OCI-LY1 (cell line): ENCODE measurements at regions not wholly inside any gene's neighbourhood (a gene's known extent, or its start where the extent isn't known, plus 50 kb on each side); places are given as distances from the start of the nearest gene placed in this dataset.

Experiments used
- H2AFZ ChIP-seq: fragments of 200-600 bp; sonication (generic), shearing (Covaris generic); 2 replicates; pipeline ENCODE4 v1.6.0; 2014; ENCODE audit warnings: antibody characterized with exemption, mild to moderate bottlenecking, low read length
- H3F3A ChIP-seq: fragments of 200-600 bp; sonication (generic), shearing (Covaris generic); 2 replicates; pipeline ENCODE4 v1.6.0; 2014; ENCODE audit warnings: mild to moderate bottlenecking, antibody characterized with exemption, low read length, moderate library complexity; ENCODE audit not compliant: insufficient read depth
- H3K27ac ChIP-seq: fragments of 200-600 bp; sonication (generic); 2 replicates; pipeline ENCODE4 v1.5.1; 2014; ENCODE audit warnings: low read length, mixed run types, mild to moderate bottlenecking, low read depth; ENCODE audit not compliant: poor library complexity, severe bottlenecking
- H3K27me3 ChIP-seq: fragments of 200-600 bp; sonication (generic); 2 replicates; pipeline ENCODE4 v1.6.0; 2014; ENCODE audit warnings: antibody characterized with exemption, mild to moderate bottlenecking, low read length, moderate library complexity; ENCODE audit not compliant: insufficient read depth
- H3K36me3 ChIP-seq: fragments of 200-600 bp; sonication (generic); 2 replicates; pipeline ENCODE4 v1.6.1; 2014; ENCODE audit warnings: mild to moderate bottlenecking, antibody characterized with exemption, low read length, moderate library complexity, mixed read lengths; ENCODE audit not compliant: insufficient read depth
- H3K4me1 ChIP-seq: fragments of 200-600 bp; sonication (generic); 2 replicates; pipeline ENCODE4 v1.5.1; 2014; ENCODE audit warnings: mild to moderate bottlenecking, low read length, moderate library complexity; ENCODE audit not compliant: insufficient read depth, severe bottlenecking
- H3K4me2 ChIP-seq: fragments of 200-600 bp; sonication (generic), shearing (Covaris generic); 2 replicates; pipeline ENCODE4 v1.6.1; 2014; ENCODE audit warnings: low read length
- H3K4me3 ChIP-seq: fragments of 200-600 bp; sonication (generic); 2 replicates; pipeline ENCODE4 v1.5.1; 2014; ENCODE audit warnings: low read length, low read depth, mild to moderate bottlenecking, mixed read lengths; ENCODE audit not compliant: poor library complexity, severe bottlenecking
- H3K79me2 ChIP-seq: fragments of 200-600 bp; shearing (Covaris generic); 2 replicates; pipeline ENCODE4 v1.6.1; 2016; ENCODE audit warnings: mixed run types, low read length, mixed read lengths; ENCODE audit not compliant: insufficient read depth
- H3K9ac ChIP-seq: fragments of 200-600 bp; sonication (generic), shearing (Covaris generic); 2 replicates; pipeline ENCODE4 v1.6.1; 2014; ENCODE audit warnings: mild to moderate bottlenecking, low read length, mixed read lengths
- H3K9me2 ChIP-seq: fragments of 200-600 bp; sonication (generic), shearing (Covaris generic); 2 replicates; pipeline ENCODE4 v1.6.1; 2014; ENCODE audit warnings: low read depth, mild to moderate bottlenecking, low read length, mixed read lengths
- H3K9me3 ChIP-seq: fragments of 200-600 bp; shearing (Covaris generic); 2 replicates; pipeline ENCODE4 v1.6.1; 2014; ENCODE audit warnings: low read length, mixed read lengths
- H4K20me1 ChIP-seq: fragments of 200-600 bp; sonication (generic), shearing (Covaris generic); 2 replicates; pipeline ENCODE4 v1.6.0; 2016; ENCODE audit warnings: mild to moderate bottlenecking, low read length; ENCODE audit not compliant: insufficient read depth
- CTCF ChIP-seq: fragments of 200-600 bp; sonication (generic), shearing (Covaris generic); IDR thresholded peaks from 2 replicates; pipeline ENCODE4 v1.5.1; 2017; ENCODE audit warnings: mild to moderate bottlenecking, antibody characterized with exemption, low read length, moderate library complexity, mixed read lengths
- EZH2 ChIP-seq: fragments of 200-600 bp; sonication (generic), shearing (Covaris generic); IDR thresholded peaks from 2 replicates; pipeline ENCODE4 v1.8.0; 2017; ENCODE audit warnings: borderline replicate concordance, mixed run types, mild to moderate bottlenecking, antibody characterized with exemption, low read length, moderate library complexity, mixed read lengths

- H3K9me2 ChIP-seq, result no peaks in the 10 kb centered on the region
- H3K79me2 ChIP-seq, result no peaks in the 10 kb centered on the region
- H3K36me3 ChIP-seq, result no peaks in the 10 kb centered on the region; the same call in 1 of the 2 replicates
- H3K4me3 ChIP-seq, result no peak overlapping the region
- no peak overlapping the region for H3K9ac ChIP-seq
- TF ChIP-seq EZH2 (no peak), CTCF (no peak)
- H3F3A ChIP-seq, result no peaks in the 10 kb centered on the region
- no peaks in the 10 kb centered on the region for H3K27me3 ChIP-seq
- H3K9me3 ChIP-seq, result no peaks in the 10 kb centered on the region
- no peak overlapping the region for H3K27ac ChIP-seq
- H3K4me2 ChIP-seq, result no peak overlapping the region
- no peaks in the 10 kb centered on the region for H4K20me1 ChIP-seq
- peaks cover 11% of the 10 kb centered on the region for H3K4me1 ChIP-seq
- H2AFZ ChIP-seq, result no peak overlapping the region
These were observed 77.2 kb downstream of the TSN start for GRCh38 chr2:121832412-121833357.

- no peak overlapping the region for H3K4me2 ChIP-seq
- H3K9me3 ChIP-seq, result no peaks in the 10 kb centered on the region
- no peaks in the 10 kb centered on the region; the same call in 1 of the 2 replicates for H3K36me3 ChIP-seq
- H2AFZ ChIP-seq, result no peak overlapping the region
- no peak overlapping the region for H3K9ac ChIP-seq
- H3K4me3 ChIP-seq, result no peak overlapping the region
- H3K27me3 ChIP-seq, result no peaks in the 10 kb centered on the region
- TF ChIP-seq EZH2 (no peak), CTCF (no peak)
- H3K27ac ChIP-seq, result no peak overlapping the region
- no peaks in the 10 kb centered on the region for H3F3A ChIP-seq
- no peaks in the 10 kb centered on the region for H4K20me1 ChIP-seq
- peaks cover 12% of the 10 kb centered on the region for H3K4me1 ChIP-seq
- H3K9me2 ChIP-seq, result no peaks in the 10 kb centered on the region
- H3K79me2 ChIP-seq, result no peaks in the 10 kb centered on the region
These were observed 77.9 kb downstream of the TSN start for GRCh38 chr2:121833358-121833723.

- Histone ChIP-seq H3K9ac (no peak overlapping the region), H4K20me1 (no peaks in the 10 kb centered on the region), H3K9me2 (no peaks in the 10 kb centered on the region), H3K79me2 (no peaks in the 10 kb centered on the region), H3K4me1 (peaks cover 12% of the 10 kb centered on the region), H3K36me3 (no peaks in the 10 kb centered on the region; the same call in 1 of the 2 replicates), H2AFZ (no peak overlapping the region), H3K4me3 (no peak overlapping the region), H3K27ac (no peak overlapping the region), H3K27me3 (no peaks in the 10 kb centered on the region), H3K9me3 (no peaks in the 10 kb centered on the region), H3F3A (no peaks in the 10 kb centered on the region), H3K4me2 (no peak overlapping the region)
- TF ChIP-seq EZH2 (no peak), CTCF (no peak)
These were observed 81.2 kb downstream of the TSN start for GRCh38 chr2:121836611-121837010.
